ENCODE measurements at regions not wholly inside any gene's neighbourhood (a gene's known extent, or its start where the extent isn't known, plus 50 kb on each side); places are given as distances from the start of the nearest gene placed in this dataset.

GRCh38 chr9:26483991-26484390, 408.6 kb downstream of the CAAP1 start:
- TF ChIP-seq CTCF (IDR thresholded peaks at IDR 0.05; ENCODE audit: insufficient read depth, low read length) (no peak), REST (IDR thresholded peaks at IDR 0.05; ENCODE audit: insufficient replicate concordance, low read depth) (no peak), GABPA (IDR thresholded peaks at IDR 0.05; ENCODE audit: low read depth) (no peak), POLR2AphosphoS5 (IDR thresholded peaks at IDR 0.05; ENCODE audit: low read depth) (no peak), SPI1 (IDR thresholded peaks at IDR 0.05; ENCODE audit: borderline replicate concordance, low read depth) (no peak)
